Ishikawa (cell line): ENCODE measurements at regions not wholly inside any gene's neighbourhood (a gene's known extent, or its start where the extent isn't known, plus 50 kb on each side); places are given as distances from the start of the nearest gene placed in this dataset.

ENCODE experiments used
- CEBPB ChIP-seq: IDR thresholded peaks from 2 replicates; pipeline ENCODE4 v1.6.1; 2012
- CREB1 ChIP-seq: IDR thresholded peaks from 2 replicates; pipeline ENCODE4 v1.6.1; 2012; ENCODE audit warnings: low read depth
- RAD21 ChIP-seq: IDR thresholded peaks from 2 replicates; pipeline ENCODE4 v1.6.1; 2012; ENCODE audit warnings: low read depth
- REST ChIP-seq: IDR thresholded peaks from 2 replicates; pipeline ENCODE4 v1.6.1; 2012; ENCODE audit warnings: low read depth, mild to moderate bottlenecking
- TAF1 ChIP-seq: IDR thresholded peaks from 2 replicates; pipeline ENCODE4 v1.6.1; 2012; ENCODE audit warnings: low read depth, mild to moderate bottlenecking
- TCF12 ChIP-seq: IDR thresholded peaks from 2 replicates; pipeline ENCODE4 v1.6.1; 2012; ENCODE audit warnings: low read depth
- USF1 ChIP-seq: IDR thresholded peaks from 2 replicates; pipeline ENCODE4 v1.6.1; 2012
- YY1 ChIP-seq: IDR thresholded peaks from 2 replicates; pipeline ENCODE4 v1.6.1; 2012; ENCODE audit warnings: low read depth

- TF ChIP-seq TCF12 (no peak), REST (no peak), RAD21 (no peak), CREB1 (no peak), TAF1 (no peak), CEBPB (no peak), YY1 (no peak), USF1 (no peak)
Observed at GRCh38 chr3:24863215-24863614, 368.6 kb upstream of the THRB start.
